C4-2B (cell line): ENCODE measurements at regions not wholly inside any gene's neighbourhood (a gene's known extent, or its start where the extent isn't known, plus 50 kb on each side); places are given as distances from the start of the nearest gene placed in this dataset.

ENCODE experiments used
- ZFX ChIP-seq: fragments of 450-650 bp; IDR thresholded peaks from 2 replicates; pipeline ENCODE4 v1.6.1; 2017
- TF ChIP-seq, protein P1 (sequence below): fragments of 450-650 bp; conservative IDR thresholded peaks from 2 replicates; pipeline ENCODE4 v1.5.1; 2017; ENCODE audit warnings: mild to moderate bottlenecking

- TF ChIP-seq, protein P1, sequence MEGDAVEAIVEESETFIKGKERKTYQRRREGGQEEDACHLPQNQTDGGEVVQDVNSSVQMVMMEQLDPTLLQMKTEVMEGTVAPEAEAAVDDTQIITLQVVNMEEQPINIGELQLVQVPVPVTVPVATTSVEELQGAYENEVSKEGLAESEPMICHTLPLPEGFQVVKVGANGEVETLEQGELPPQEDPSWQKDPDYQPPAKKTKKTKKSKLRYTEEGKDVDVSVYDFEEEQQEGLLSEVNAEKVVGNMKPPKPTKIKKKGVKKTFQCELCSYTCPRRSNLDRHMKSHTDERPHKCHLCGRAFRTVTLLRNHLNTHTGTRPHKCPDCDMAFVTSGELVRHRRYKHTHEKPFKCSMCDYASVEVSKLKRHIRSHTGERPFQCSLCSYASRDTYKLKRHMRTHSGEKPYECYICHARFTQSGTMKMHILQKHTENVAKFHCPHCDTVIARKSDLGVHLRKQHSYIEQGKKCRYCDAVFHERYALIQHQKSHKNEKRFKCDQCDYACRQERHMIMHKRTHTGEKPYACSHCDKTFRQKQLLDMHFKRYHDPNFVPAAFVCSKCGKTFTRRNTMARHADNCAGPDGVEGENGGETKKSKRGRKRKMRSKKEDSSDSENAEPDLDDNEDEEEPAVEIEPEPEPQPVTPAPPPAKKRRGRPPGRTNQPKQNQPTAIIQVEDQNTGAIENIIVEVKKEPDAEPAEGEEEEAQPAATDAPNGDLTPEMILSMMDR, result no peak
- no peak for TF ChIP-seq ZFX
Observed at GRCh38 chr18:40215979-40216378, 1739.1 kb upstream of the PIK3C3 start.
